HUDEP-2 (cell line): ENCODE measurements at regions not wholly inside any gene's neighbourhood (a gene's known extent, or its start where the extent isn't known, plus 50 kb on each side); places are given as distances from the start of the nearest gene placed in this dataset.
A peak's percentile ranks its signal among the peaks of the same experiment; 100 is the strongest.
"Not testable (repeated sequence)": the region's sequence is repeated elsewhere in the genome, so short reads cannot be mapped to it uniquely, and the experiment has no call there.

Experiments used
- DNase-seq, 76 experiments: peaks; one replicate each; lab custom pipeline; 2025; ENCODE audit not compliant: unreplicated experiment in 76 of 76; lab: John Stamatoyannopoulos, UW

- DNase-seq: no peak
Observed at GRCh38 chr5:32534041-32534440, 51.3 kb upstream of the SUB1 start.

- no peak for DNase-seq
Observed at GRCh38 chr5:32531885-32532520, 53.4 kb upstream of the SUB1 start.

GRCh38 chr5:32527321-32527720 is 58.0 kb upstream of the SUB1 start:
- not testable (repeated sequence) for DNase-seq

- DNase-seq: no peak
Observed at GRCh38 chr5:32526810-32527209, 58.5 kb upstream of the SUB1 start.

- DNase-seq: peak in 3 of 76 experiments; percentile 1 to 11 (median 3)
Observed at GRCh38 chr5:32523625-32524024, 61.7 kb upstream of the SUB1 start.

- DNase-seq: no peak
Observed at GRCh38 chr5:32522429-32523143, 62.8 kb upstream of the SUB1 start.

- no peak for DNase-seq
Observed at GRCh38 chr5:32521481-32521880, 63.9 kb upstream of the SUB1 start.

GRCh38 chr5:32520972-32521371 is 64.4 kb upstream of the SUB1 start:
- no peak for DNase-seq

- DNase-seq: no peak
Observed at GRCh38 chr5:32520356-32520755, 65.0 kb upstream of the SUB1 start.

- DNase-seq: no peak
Observed at GRCh38 chr5:32519508-32519907, 65.8 kb upstream of the SUB1 start.

GRCh38 chr5:32514806-32515205 is 70.3 kb upstream of the ZFR start:
- no peak for DNase-seq

- DNase-seq: no peak
Observed at GRCh38 chr5:32512926-32513325, 68.4 kb upstream of the ZFR start.

GRCh38 chr5:32511776-32512374 is 67.3 kb upstream of the ZFR start:
- peak in 22 of 76 experiments; percentile 3 to 56 (median 18) for DNase-seq

GRCh38 chr5:32510860-32511259 is 66.3 kb upstream of the ZFR start:
- peak in 2 of 76 experiments; percentile 1 to 8 for DNase-seq

- DNase-seq: no peak
Observed at GRCh38 chr5:32508806-32509805, 64.6 kb upstream of the ZFR start.

- no peak for DNase-seq
Observed at GRCh38 chr5:32507738-32508434, 63.3 kb upstream of the ZFR start.

- no peak for DNase-seq
Observed at GRCh38 chr5:32506799-32507198, 62.3 kb upstream of the ZFR start.

- no peak for DNase-seq
Observed at GRCh38 chr5:32506201-32506661, 61.7 kb upstream of the ZFR start.

- no peak for DNase-seq
Observed at GRCh38 chr5:32505756-32506155, 61.2 kb upstream of the ZFR start.

- peak in 70 of 76 experiments; percentile 2 to 82 (median 40) for DNase-seq
Observed at GRCh38 chr5:32504989-32505596, 60.6 kb upstream of the ZFR start.
